ENCODE measurements at regions not wholly inside any gene's neighbourhood (a gene's known extent, or its start where the extent isn't known, plus 50 kb on each side); places are given as distances from the start of the nearest gene placed in this dataset.

GRCh38 chr14:97704316-97704885 lies 907.2 kb downstream of the VRK1 start:
- 83 to 92% methylated on average over 1 of the region's 1 CpG for WGBS, 2 donors
- H3K9me3 ChIP-seq, result no peaks in the 10 kb centered on the region
- H3K36me3 ChIP-seq, result no peaks in the 10 kb centered on the region
- no peak for DNase-seq
- no peak overlapping the region for H3K27ac ChIP-seq
- intact Hi-C loops (cut with DNase I), result no loop called here
- H3K27me3 ChIP-seq, result no peaks in the 10 kb centered on the region
- TF ChIP-seq CTCF (IDR thresholded peaks at IDR 0.05), result no peak
- TF ChIP-seq POLR2A (IDR thresholded peaks at IDR 0.05), result no peak
- H3K4me3 ChIP-seq (replicated peaks in 1 of 3), result no peak overlapping the region
- no peaks in the 10 kb centered on the region for H3K4me1 ChIP-seq

- Histone ChIP-seq H3K27me3 (no peaks in the 10 kb centered on the region), H3K36me3 (no peaks in the 10 kb centered on the region), H3K4me1 (no peaks in the 10 kb centered on the region), H3K27ac (no peak overlapping the region), H3K4me3 (replicated peaks in 1 of 3) (no peak overlapping the region), H3K9me3 (no peaks in the 10 kb centered on the region)
- 49 to 61% methylated on average over 2 of the region's 2 CpGs for WGBS, 2 donors
- intact Hi-C loops (cut with DNase I), result no loop called here
- no peak for DNase-seq
- TF ChIP-seq CTCF (IDR thresholded peaks at IDR 0.05) (no peak), POLR2A (IDR thresholded peaks at IDR 0.05) (no peak)
Measured at GRCh38 chr14:97705107-97705506, 907.9 kb downstream of the VRK1 start.

GRCh38 chr14:97705976-97706375 lies 908.8 kb downstream of the VRK1 start:
- no peaks in the 10 kb centered on the region for H3K9me3 ChIP-seq
- H3K27ac ChIP-seq, result no peak overlapping the region
- 57 to 69% methylated on average over 2 of the region's 2 CpGs for WGBS, 2 donors
- no peaks in the 10 kb centered on the region for H3K4me1 ChIP-seq
- no peaks in the 10 kb centered on the region for H3K27me3 ChIP-seq
- no peaks in the 10 kb centered on the region for H3K36me3 ChIP-seq
- DNase-seq, result no peak
- intact Hi-C loops (cut with DNase I), result no loop called here
- H3K4me3 ChIP-seq (replicated peaks in 1 of 3), result no peak overlapping the region
- TF ChIP-seq POLR2A (IDR thresholded peaks at IDR 0.05) (no peak), CTCF (IDR thresholded peaks at IDR 0.05) (no peak)

GRCh38 chr14:97706819-97707218 lies 909.6 kb downstream of the VRK1 start:
- intact Hi-C loops (cut with DNase I), result no loop called here
- Histone ChIP-seq H3K27me3 (no peaks in the 10 kb centered on the region), H3K36me3 (no peaks in the 10 kb centered on the region), H3K27ac (no peak overlapping the region), H3K4me1 (no peaks in the 10 kb centered on the region), H3K9me3 (no peaks in the 10 kb centered on the region), H3K4me3 (replicated peaks in 1 of 3) (no peak overlapping the region)
- WGBS, 2 donors, result 75 to 77% methylated on average over 2 of the region's 2 CpGs
- no peak for TF ChIP-seq POLR2A (IDR thresholded peaks at IDR 0.05)
- TF ChIP-seq CTCF (IDR thresholded peaks at IDR 0.05), result no peak
- DNase-seq, result no peak

- 74 to 75% methylated on average over 6 of the region's 6 CpGs for WGBS, 2 donors
- TF ChIP-seq POLR2A (IDR thresholded peaks at IDR 0.05) (no peak), CTCF (IDR thresholded peaks at IDR 0.05) (no peak)
- DNase-seq, result no peak
Measured at GRCh38 chr14:97707603-97708002, 910.4 kb downstream of the VRK1 start.

More at GRCh38 chr14:97707603-97708002, 910.4 kb downstream of the VRK1 start:
- H3K27ac ChIP-seq, result no peak overlapping the region
- no peak overlapping the region for H3K4me3 ChIP-seq (replicated peaks in 1 of 3)
- intact Hi-C loops (cut with DNase I), result no loop called here
- H3K36me3 ChIP-seq, result no peaks in the 10 kb centered on the region
- H3K9me3 ChIP-seq, result no peaks in the 10 kb centered on the region
- no peaks in the 10 kb centered on the region for H3K27me3 ChIP-seq
- no peaks in the 10 kb centered on the region for H3K4me1 ChIP-seq
